HG02938 (cell line): ENCODE measurements at regions not wholly inside any gene's neighbourhood (a gene's known extent, or its start where the extent isn't known, plus 50 kb on each side); places are given as distances from the start of the nearest gene placed in this dataset.
"Not testable (repeated sequence)": the region's sequence is repeated elsewhere in the genome, so short reads cannot be mapped to it uniquely, and the experiment has no call there.

Experiments
- ATAC-seq: cut with Tn5 transposase; IDR thresholded peaks from one replicate; pipeline ENCODE4 v1.9.1; 2021; ENCODE audit warnings: mild to moderate bottlenecking, moderate library complexity; ENCODE audit not compliant: unreplicated experiment

- ATAC-seq = no peak
Observed at GRCh38 chr18:8882632-8883408, 177.5 kb downstream of the MTCL1 start.

GRCh38 chr18:8883409-8883668 is 178.0 kb downstream of the MTCL1 start:
- no peak for ATAC-seq

- not testable (repeated sequence) for ATAC-seq
Observed at GRCh38 chr18:8887877-8888276, 182.5 kb downstream of the MTCL1 start.

GRCh38 chr18:8889489-8889888 is 184.1 kb downstream of the MTCL1 start:
- no peak for ATAC-seq

- ATAC-seq = not testable (repeated sequence)
Observed at GRCh38 chr18:8890503-8890902, 185.1 kb downstream of the MTCL1 start.

GRCh38 chr18:8890957-8891464 is 185.7 kb downstream of the MTCL1 start:
- ATAC-seq = no peak

- ATAC-seq = no peak
Observed at GRCh38 chr18:8893221-8893620, 187.9 kb downstream of the MTCL1 start.

GRCh38 chr18:8893628-8894231 is 188.4 kb downstream of the MTCL1 start:
- ATAC-seq = no peak

- ATAC-seq = no peak
Observed at GRCh38 chr18:8894823-8895222, 189.5 kb downstream of the MTCL1 start.

- ATAC-seq = no peak
Observed at GRCh38 chr18:8895341-8895740, 190.0 kb downstream of the MTCL1 start.

GRCh38 chr18:8895987-8896619 is 190.7 kb downstream of the MTCL1 start:
- no peak for ATAC-seq

- no peak for ATAC-seq
Observed at GRCh38 chr18:8899000-8899399, 193.6 kb downstream of the MTCL1 start.

- no peak for ATAC-seq
Observed at GRCh38 chr18:8900552-8900951, 195.2 kb downstream of the MTCL1 start.

GRCh38 chr18:8901019-8901418 is 195.7 kb downstream of the MTCL1 start:
- ATAC-seq = no peak

GRCh38 chr18:8904316-8904715 is 198.2 kb upstream of the NDUFV2 start:
- no peak for ATAC-seq

GRCh38 chr18:8908792-8909510 is 193.5 kb upstream of the NDUFV2 start:
- ATAC-seq = no peak

GRCh38 chr18:8910186-8910822 is 192.2 kb upstream of the NDUFV2 start:
- no peak for ATAC-seq

GRCh38 chr18:8910843-8911242 is 191.7 kb upstream of the NDUFV2 start:
- ATAC-seq = no peak

GRCh38 chr18:8911408-8912340 is 190.8 kb upstream of the NDUFV2 start:
- ATAC-seq = peak; percentile 10
